B cell (primary cell): ENCODE measurements at regions not wholly inside any gene's neighbourhood (a gene's known extent, or its start where the extent isn't known, plus 50 kb on each side); places are given as distances from the start of the nearest gene placed in this dataset.

Experiments used
- EZH2 ChIP-seq: IDR thresholded peaks from 2 replicates; pipeline ENCODE4 v1.6.1; 2012; ENCODE audit warnings: borderline replicate concordance, low read depth, mild to moderate bottlenecking, moderate library complexity, low read length; ENCODE audit not compliant: insufficient read depth, poor library complexity, severe bottlenecking
- TF ChIP-seq, protein P1 (sequence below): fragments of 200-600 bp; IDR thresholded peaks from one replicate; pipeline ENCODE4 v1.8.0; 2022; ENCODE audit warnings: antibody characterized with exemption, mild to moderate bottlenecking

GRCh38 chr1:193543259-193543658 is 356.8 kb upstream of the B3GALT2 start:
- TF ChIP-seq, protein P1, sequence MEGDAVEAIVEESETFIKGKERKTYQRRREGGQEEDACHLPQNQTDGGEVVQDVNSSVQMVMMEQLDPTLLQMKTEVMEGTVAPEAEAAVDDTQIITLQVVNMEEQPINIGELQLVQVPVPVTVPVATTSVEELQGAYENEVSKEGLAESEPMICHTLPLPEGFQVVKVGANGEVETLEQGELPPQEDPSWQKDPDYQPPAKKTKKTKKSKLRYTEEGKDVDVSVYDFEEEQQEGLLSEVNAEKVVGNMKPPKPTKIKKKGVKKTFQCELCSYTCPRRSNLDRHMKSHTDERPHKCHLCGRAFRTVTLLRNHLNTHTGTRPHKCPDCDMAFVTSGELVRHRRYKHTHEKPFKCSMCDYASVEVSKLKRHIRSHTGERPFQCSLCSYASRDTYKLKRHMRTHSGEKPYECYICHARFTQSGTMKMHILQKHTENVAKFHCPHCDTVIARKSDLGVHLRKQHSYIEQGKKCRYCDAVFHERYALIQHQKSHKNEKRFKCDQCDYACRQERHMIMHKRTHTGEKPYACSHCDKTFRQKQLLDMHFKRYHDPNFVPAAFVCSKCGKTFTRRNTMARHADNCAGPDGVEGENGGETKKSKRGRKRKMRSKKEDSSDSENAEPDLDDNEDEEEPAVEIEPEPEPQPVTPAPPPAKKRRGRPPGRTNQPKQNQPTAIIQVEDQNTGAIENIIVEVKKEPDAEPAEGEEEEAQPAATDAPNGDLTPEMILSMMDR, result no peak
- TF ChIP-seq EZH2, result no peak
